ENCODE measurements at regions not wholly inside any gene's neighbourhood (a gene's known extent, or its start where the extent isn't known, plus 50 kb on each side); places are given as distances from the start of the nearest gene placed in this dataset.

- 91 to 94% (median 93%) methylated on average over 6 of the region's 6 CpGs for WGBS, 5 donors
- H3K4me3 ChIP-seq, result no peak overlapping the region
- intact Hi-C loops (cut with DNase I; ENCODE audit: low total_unique reads), result no loop called here
Measured at GRCh38 chr14:71524320-71524982, 407.8 kb upstream of the RGS6 start.

DNA sequence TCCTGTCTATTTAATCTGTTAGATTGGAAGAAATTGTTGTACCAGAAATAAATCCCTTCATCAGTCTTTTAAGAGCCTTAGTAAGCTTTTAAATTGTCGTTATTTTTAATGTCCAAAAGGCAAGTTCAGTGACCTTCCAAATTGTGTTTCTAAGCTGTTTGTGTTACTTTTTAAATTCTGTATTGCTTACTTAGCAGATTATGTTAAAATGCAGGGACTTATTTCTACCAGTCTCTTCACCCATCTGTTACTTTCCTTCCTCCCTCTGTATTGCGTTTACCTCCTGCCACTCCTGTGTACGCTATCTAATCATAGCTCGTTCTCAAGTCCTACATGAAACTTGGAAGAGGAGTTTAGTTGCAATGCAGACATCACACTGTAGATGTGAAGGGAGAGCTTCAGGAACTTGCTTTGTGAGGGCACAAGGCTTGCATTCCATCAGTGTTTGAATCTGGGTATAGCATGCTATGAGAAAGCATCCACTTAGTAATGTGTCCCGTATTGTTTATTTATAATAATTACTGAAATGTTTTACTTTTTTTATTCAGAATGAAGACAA lies 406.5 kb upstream of the RGS6 start:
- H3K4me1 ChIP-seq, result peaks cover 0 to 19% (median 2%) of the 10 kb centered on the region in 4 donors
- no peak for DNase-seq
- intact Hi-C loops (cut with DNase I; ENCODE audit: low total_unique reads), result no loop called here
- H3K27me3 ChIP-seq, result no peaks in the 10 kb centered on the region
- H3K4me3 ChIP-seq, result no peak overlapping the region
- H3K36me3 ChIP-seq, result peaks cover 0 to 8% (median 0%) of the 10 kb centered on the region in 4 donors
- 48 to 61% (median 52%) methylated on average over 5 of the region's 5 CpGs for WGBS, 5 donors
- H3K27ac ChIP-seq, result no peak overlapping the region
- no peaks in the 10 kb centered on the region for H3K9me3 ChIP-seq
- TF ChIP-seq CTCF (IDR thresholded peaks at IDR 0.05), result no peak
- TF ChIP-seq EP300 (IDR thresholded peaks at IDR 0.05), result no peak
- no peak for TF ChIP-seq POLR2AphosphoS5 (IDR thresholded peaks at IDR 0.05)
- TF ChIP-seq POLR2A (IDR thresholded peaks at IDR 0.05), result no peak

More at GRCh38 chr14:71524320-71524982, 407.8 kb upstream of the RGS6 start:
- Histone ChIP-seq H3K36me3 (peaks cover 0 to under 1% (median 0%) of the 10 kb centered on the region in 4 donors), H3K27me3 (no peaks in the 10 kb centered on the region), H3K9me3 (no peaks in the 10 kb centered on the region), H3K27ac (no peak overlapping the region), H3K4me1 (peaks cover 0 to 8% (median 0%) of the 10 kb centered on the region in 4 donors)
- no peak for DNase-seq
- TF ChIP-seq EP300 (IDR thresholded peaks at IDR 0.05) (no peak), POLR2AphosphoS5 (IDR thresholded peaks at IDR 0.05) (no peak), POLR2A (IDR thresholded peaks at IDR 0.05) (no peak), CTCF (IDR thresholded peaks at IDR 0.05) (no peak)

GRCh38 chr14:71526388-71526787 lies 405.8 kb upstream of the RGS6 start:
- Histone ChIP-seq H3K4me3 (no peak overlapping the region), H3K4me1 (peaks cover 0 to 19% (median 2%) of the 10 kb centered on the region in 4 donors), H3K27me3 (no peaks in the 10 kb centered on the region), H3K9me3 (no peaks in the 10 kb centered on the region), H3K36me3 (peaks cover 0 to 8% (median 2%) of the 10 kb centered on the region in 4 donors), H3K27ac (no peak overlapping the region)
- intact Hi-C loops (cut with DNase I; ENCODE audit: low total_unique reads), result no loop called here
- DNase-seq, result no peak
- no peak for TF ChIP-seq POLR2A (IDR thresholded peaks at IDR 0.05)
- no peak for TF ChIP-seq CTCF (IDR thresholded peaks at IDR 0.05)
- TF ChIP-seq EP300 (IDR thresholded peaks at IDR 0.05), result no peak
- TF ChIP-seq POLR2AphosphoS5 (IDR thresholded peaks at IDR 0.05), result no peak
- 97 to 100% (median 98%) methylated on average over 3 of the region's 3 CpGs for WGBS, 5 donors

DNA sequence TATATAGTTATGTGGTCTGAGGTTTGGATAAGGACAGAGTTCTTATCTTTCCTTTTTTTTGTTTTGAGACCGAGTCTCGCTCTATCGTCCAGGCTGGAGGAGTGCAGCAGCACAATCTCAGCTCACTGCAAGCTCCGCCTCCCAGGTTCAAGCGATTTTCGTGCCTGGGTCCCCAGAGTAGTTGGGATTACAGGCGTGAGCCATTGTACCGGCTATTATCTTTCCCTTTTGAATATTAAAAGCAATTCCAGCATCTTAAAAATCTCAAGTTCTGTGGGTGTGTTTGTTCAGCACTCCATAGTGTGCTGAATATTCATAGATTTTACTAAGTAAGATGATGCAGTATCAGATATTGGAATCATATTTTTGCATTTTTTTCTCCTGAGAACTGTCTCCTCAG lies 404.4 kb upstream of the RGS6 start:
- Histone ChIP-seq H3K27me3 (no peaks in the 10 kb centered on the region), H3K4me1 (peaks cover 0 to 22% (median 2%) of the 10 kb centered on the region in 4 donors), H3K36me3 (peaks cover 0 to 8% (median 3%) of the 10 kb centered on the region in 4 donors), H3K27ac (no peak overlapping the region), H3K9me3 (no peaks in the 10 kb centered on the region), H3K4me3 (no peak overlapping the region)
- 42 to 73% (median 52%) methylated on average over 8 of the region's 8 CpGs for WGBS, 5 donors
- DNase-seq, result no peak
- intact Hi-C loops (cut with DNase I; ENCODE audit: low total_unique reads), result no loop called here
- no peak for TF ChIP-seq CTCF (IDR thresholded peaks at IDR 0.05)

Data from stomach (tissue), 8 donors.